ENCODE measurements at regions not wholly inside any gene's neighbourhood (a gene's known extent, or its start where the extent isn't known, plus 50 kb on each side); places are given as distances from the start of the nearest gene placed in this dataset.
A peak's percentile ranks its signal among the peaks of the same experiment; 100 is the strongest.

DNA sequence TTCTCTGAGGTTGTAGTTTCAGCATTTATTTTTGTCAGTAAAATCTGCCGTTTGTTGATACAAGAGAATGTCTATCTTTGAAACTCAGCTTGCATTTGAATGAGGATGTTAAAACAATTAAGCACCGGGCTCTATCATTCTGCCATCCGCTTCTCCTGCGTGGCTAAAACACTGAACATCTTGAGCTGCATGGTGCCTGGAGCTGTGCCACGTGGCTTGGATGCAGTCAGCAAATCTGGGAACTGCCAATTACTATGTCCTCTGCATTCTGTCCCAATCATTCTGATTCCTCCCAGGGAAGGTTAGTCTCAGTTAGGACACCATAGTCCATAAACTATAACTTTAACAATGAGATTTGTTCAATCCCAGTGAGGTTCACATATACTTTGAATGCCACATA is 598.4 kb downstream of the FBXO15 start:
- TF ChIP-seq EZH2phosphoT487 (IDR thresholded peaks at IDR 0.05; ENCODE audit: unreplicated experiment), result no peak
- no peak for TF ChIP-seq CREB1 (CRISPR knock-in tag; IDR thresholded peaks at IDR 0.05; ENCODE audit: low read depth)
- TF ChIP-seq STAT1 (IDR thresholded peaks at IDR 0.05; ENCODE audit: unreplicated experiment), result no peak
- no peak for TF ChIP-seq POLR2AphosphoS5 (IDR thresholded peaks at IDR 0.05; ENCODE audit: low read depth)
- TF ChIP-seq JUNB (IDR thresholded peaks at IDR 0.05; ENCODE audit: unreplicated experiment), result no peak
- TF ChIP-seq, protein P1, sequence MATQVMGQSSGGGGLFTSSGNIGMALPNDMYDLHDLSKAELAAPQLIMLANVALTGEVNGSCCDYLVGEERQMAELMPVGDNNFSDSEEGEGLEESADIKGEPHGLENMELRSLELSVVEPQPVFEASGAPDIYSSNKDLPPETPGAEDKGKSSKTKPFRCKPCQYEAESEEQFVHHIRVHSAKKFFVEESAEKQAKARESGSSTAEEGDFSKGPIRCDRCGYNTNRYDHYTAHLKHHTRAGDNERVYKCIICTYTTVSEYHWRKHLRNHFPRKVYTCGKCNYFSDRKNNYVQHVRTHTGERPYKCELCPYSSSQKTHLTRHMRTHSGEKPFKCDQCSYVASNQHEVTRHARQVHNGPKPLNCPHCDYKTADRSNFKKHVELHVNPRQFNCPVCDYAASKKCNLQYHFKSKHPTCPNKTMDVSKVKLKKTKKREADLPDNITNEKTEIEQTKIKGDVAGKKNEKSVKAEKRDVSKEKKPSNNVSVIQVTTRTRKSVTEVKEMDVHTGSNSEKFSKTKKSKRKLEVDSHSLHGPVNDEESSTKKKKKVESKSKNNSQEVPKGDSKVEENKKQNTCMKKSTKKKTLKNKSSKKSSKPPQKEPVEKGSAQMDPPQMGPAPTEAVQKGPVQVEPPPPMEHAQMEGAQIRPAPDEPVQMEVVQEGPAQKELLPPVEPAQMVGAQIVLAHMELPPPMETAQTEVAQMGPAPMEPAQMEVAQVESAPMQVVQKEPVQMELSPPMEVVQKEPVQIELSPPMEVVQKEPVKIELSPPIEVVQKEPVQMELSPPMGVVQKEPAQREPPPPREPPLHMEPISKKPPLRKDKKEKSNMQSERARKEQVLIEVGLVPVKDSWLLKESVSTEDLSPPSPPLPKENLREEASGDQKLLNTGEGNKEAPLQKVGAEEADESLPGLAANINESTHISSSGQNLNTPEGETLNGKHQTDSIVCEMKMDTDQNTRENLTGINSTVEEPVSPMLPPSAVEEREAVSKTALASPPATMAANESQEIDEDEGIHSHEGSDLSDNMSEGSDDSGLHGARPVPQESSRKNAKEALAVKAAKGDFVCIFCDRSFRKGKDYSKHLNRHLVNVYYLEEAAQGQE (IDR thresholded peaks at IDR 0.05; ENCODE audit: unreplicated experiment), result no peak
- TF ChIP-seq, protein P2, sequence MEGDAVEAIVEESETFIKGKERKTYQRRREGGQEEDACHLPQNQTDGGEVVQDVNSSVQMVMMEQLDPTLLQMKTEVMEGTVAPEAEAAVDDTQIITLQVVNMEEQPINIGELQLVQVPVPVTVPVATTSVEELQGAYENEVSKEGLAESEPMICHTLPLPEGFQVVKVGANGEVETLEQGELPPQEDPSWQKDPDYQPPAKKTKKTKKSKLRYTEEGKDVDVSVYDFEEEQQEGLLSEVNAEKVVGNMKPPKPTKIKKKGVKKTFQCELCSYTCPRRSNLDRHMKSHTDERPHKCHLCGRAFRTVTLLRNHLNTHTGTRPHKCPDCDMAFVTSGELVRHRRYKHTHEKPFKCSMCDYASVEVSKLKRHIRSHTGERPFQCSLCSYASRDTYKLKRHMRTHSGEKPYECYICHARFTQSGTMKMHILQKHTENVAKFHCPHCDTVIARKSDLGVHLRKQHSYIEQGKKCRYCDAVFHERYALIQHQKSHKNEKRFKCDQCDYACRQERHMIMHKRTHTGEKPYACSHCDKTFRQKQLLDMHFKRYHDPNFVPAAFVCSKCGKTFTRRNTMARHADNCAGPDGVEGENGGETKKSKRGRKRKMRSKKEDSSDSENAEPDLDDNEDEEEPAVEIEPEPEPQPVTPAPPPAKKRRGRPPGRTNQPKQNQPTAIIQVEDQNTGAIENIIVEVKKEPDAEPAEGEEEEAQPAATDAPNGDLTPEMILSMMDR (conservative IDR thresholded peaks at IDR 0.05; ENCODE audit: low read depth in 2 of 2), result no peak
- TF ChIP-seq ETS1 (IDR thresholded peaks at IDR 0.05), result no peak
- no peak for DNase-seq (ENCODE audit: low spot score)
- Mint-ChIP-seq H3K36me3 (ENCODE audit: low read depth) (no peaks in the 10 kb centered on the region), H3K27ac (no peak overlapping the region), H3K9me3 (no peaks in the 10 kb centered on the region), H3K4me1 (peaks cover 4% of the 10 kb centered on the region; the same call in 2 of the 3 replicates), H3K27me3 (ENCODE audit: insufficient read depth, low read depth, poor library complexity) (no peaks in the 10 kb centered on the region), H3K4me3 (no peak overlapping the region)
- Histone ChIP-seq H3K79me2 (replicated peaks; ENCODE audit: insufficient read depth) (no peaks in the 10 kb centered on the region), H3K9me2 (ENCODE audit: insufficient read depth) (no peaks in the 10 kb centered on the region), H3K27ac (ENCODE audit: low read depth) (no peak overlapping the region), H3K4me1 (ENCODE audit: insufficient read depth) (no peaks in the 10 kb centered on the region), H3K4me2 (no peak overlapping the region), H3F3A (replicated peaks; ENCODE audit: low read depth) (no peaks in the 10 kb centered on the region), H2AFZ (0 out of 2 replicates have a peak overlapping the region, but pooled peaks have one; percentile 49), H4K20me1 (replicated peaks; ENCODE audit: insufficient read depth) (no peaks in the 10 kb centered on the region), H3K27me3 (ENCODE audit: insufficient read depth) (no peaks in the 10 kb centered on the region), H3K36me3 (ENCODE audit: insufficient read depth) (no peaks in the 10 kb centered on the region), H3K4me3 (no peak overlapping the region)
- ATAC-seq, result no peak

DNA sequence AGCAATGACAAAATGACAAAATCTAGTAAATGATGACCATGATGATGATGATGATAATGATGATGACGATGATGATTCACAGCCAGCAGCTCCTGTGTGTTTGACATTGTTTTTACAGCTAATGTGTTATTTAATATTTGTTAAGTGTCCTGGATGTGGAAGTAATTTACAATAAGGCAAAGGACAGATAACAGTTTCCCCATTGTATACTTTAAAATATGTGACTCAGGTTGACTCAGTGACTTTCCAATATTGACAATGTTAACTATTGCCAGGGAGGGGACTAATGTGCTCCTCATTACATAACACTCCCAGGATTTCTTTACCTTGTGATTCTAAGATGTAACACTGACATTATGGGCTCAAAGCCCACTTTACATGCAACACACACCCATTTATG is 602.2 kb downstream of the FBXO15 start:
- Mint-ChIP-seq H3K27me3 (ENCODE audit: insufficient read depth, low read depth, poor library complexity) (no peaks in the 10 kb centered on the region), H3K4me1 (peaks cover 4% of the 10 kb centered on the region; the same call in 2 of the 3 replicates), H3K9me3 (no peaks in the 10 kb centered on the region), H3K27ac (no peak overlapping the region), H3K36me3 (ENCODE audit: low read depth) (no peaks in the 10 kb centered on the region), H3K4me3 (no peak overlapping the region)
- H3K4me2 ChIP-seq, result no peak overlapping the region
- H3K27ac ChIP-seq (ENCODE audit: low read depth), result no peak overlapping the region
- no peaks in the 10 kb centered on the region for H3K4me1 ChIP-seq (ENCODE audit: insufficient read depth)
- ATAC-seq (no peak), DNase-seq (ENCODE audit: low spot score) (no peak)
- H3K9me2 ChIP-seq (ENCODE audit: insufficient read depth), result no peaks in the 10 kb centered on the region
- H3K36me3 ChIP-seq (ENCODE audit: insufficient read depth), result no peaks in the 10 kb centered on the region
- H3K27me3 ChIP-seq (ENCODE audit: insufficient read depth), result no peaks in the 10 kb centered on the region
- no peaks in the 10 kb centered on the region for H3K79me2 ChIP-seq (replicated peaks; ENCODE audit: insufficient read depth)
- H4K20me1 ChIP-seq (replicated peaks; ENCODE audit: insufficient read depth), result no peaks in the 10 kb centered on the region
- no peaks in the 10 kb centered on the region for H3F3A ChIP-seq (replicated peaks; ENCODE audit: low read depth)
- H3K4me3 ChIP-seq, result no peak overlapping the region
- H2AFZ ChIP-seq, result no peak overlapping the region
- TF ChIP-seq STAT1 (IDR thresholded peaks at IDR 0.05; ENCODE audit: unreplicated experiment), result no peak
- no peak for TF ChIP-seq NANOG (IDR thresholded peaks at IDR 0.05; ENCODE audit: borderline replicate concordance)
- no peak for TF ChIP-seq CREB1 (CRISPR knock-in tag; IDR thresholded peaks at IDR 0.05; ENCODE audit: low read depth)
- TF ChIP-seq EZH2 (IDR thresholded peaks at IDR 0.05; ENCODE audit: low read depth, unreplicated experiment), result no peak
- TF ChIP-seq ZNF331 (CRISPR knock-in tag; IDR thresholded peaks at IDR 0.05; ENCODE audit: low read depth), result no peak
- TF ChIP-seq, protein P2 (conservative IDR thresholded peaks at IDR 0.05; ENCODE audit: low read depth in 2 of 2), result no peak
- no peak for TF ChIP-seq ZNF114 (CRISPR knock-in tag; IDR thresholded peaks at IDR 0.05)
- no peak for TF ChIP-seq JUNB (IDR thresholded peaks at IDR 0.05; ENCODE audit: unreplicated experiment)
- TF ChIP-seq, protein P1 (IDR thresholded peaks at IDR 0.05; ENCODE audit: unreplicated experiment), result no peak
- TF ChIP-seq EZH2phosphoT487 (IDR thresholded peaks at IDR 0.05; ENCODE audit: unreplicated experiment), result no peak

Measured in GM23338 (cell line).